H9 (cell line): ENCODE measurements at regions not wholly inside any gene's neighbourhood (a gene's known extent, or its start where the extent isn't known, plus 50 kb on each side); places are given as distances from the start of the nearest gene placed in this dataset.

Experiments
- DNase-seq: peaks from one replicate; pipeline ENCODE4 v3.0.0-alpha.2; 2017
- H2AFZ ChIP-seq: one replicate; pipeline ENCODE4 v1.6.1; 2013; ENCODE audit warnings: mild to moderate bottlenecking, low read length, control low read depth, moderate library complexity
- H2AK5ac ChIP-seq: 2 replicates; pipeline ENCODE4 v1.6.1; 2013; ENCODE audit warnings: low read length, control low read depth, mixed read lengths; ENCODE audit not compliant: insufficient read length
- H2BK120ac ChIP-seq: one replicate; pipeline ENCODE4 v1.6.1; 2013; ENCODE audit warnings: low read depth, mild to moderate bottlenecking, low read length, control low read depth, inconsistent platforms; ENCODE audit not compliant: poor library complexity, severe bottlenecking
- H2BK12ac ChIP-seq: 2 replicates; pipeline ENCODE4 v1.6.1; 2013; ENCODE audit warnings: low read length, control low read depth, mixed read lengths, low read depth; ENCODE audit not compliant: insufficient read length
- H2BK15ac ChIP-seq: 2 replicates; pipeline ENCODE4 v1.6.1; 2013; ENCODE audit warnings: low read depth, low read length, control low read depth
- H2BK20ac ChIP-seq: one replicate; pipeline ENCODE4 v1.6.1; 2013; ENCODE audit warnings: low read depth, mild to moderate bottlenecking, low read length, control low read depth, inconsistent platforms; ENCODE audit not compliant: poor library complexity, severe bottlenecking
- H2BK5ac ChIP-seq: 2 replicates; pipeline ENCODE4 v1.6.1; 2013; ENCODE audit warnings: low read length, control low read depth, mixed read lengths; ENCODE audit not compliant: insufficient read length
- H3K14ac ChIP-seq: 2 replicates; pipeline ENCODE4 v1.6.1; 2013; ENCODE audit warnings: low read length, control low read depth; ENCODE audit not compliant: insufficient read depth
- H3K18ac ChIP-seq: 2 replicates; pipeline ENCODE4 v1.6.1; 2013; ENCODE audit warnings: low read depth, mild to moderate bottlenecking, mixed read lengths, low read length, control low read depth; ENCODE audit not compliant: insufficient read length
- H3K23ac ChIP-seq: 2 replicates; pipeline ENCODE4 v1.6.1; 2013; ENCODE audit warnings: low read length, control low read depth, mixed read lengths, low read depth; ENCODE audit not compliant: insufficient read length
- H3K23me2 ChIP-seq: 2 replicates; pipeline ENCODE4 v1.6.1; 2013; ENCODE audit warnings: low read depth, mild to moderate bottlenecking, mixed read lengths, low read length, control low read depth; ENCODE audit not compliant: insufficient read length, poor library complexity, severe bottlenecking
- H3K27ac ChIP-seq: 2 replicates; pipeline ENCODE4 v1.5.1; 2013; ENCODE audit warnings: low read length, control low read depth, mixed read lengths, low read depth; ENCODE audit not compliant: insufficient read length
- H3K27me3 ChIP-seq: 2 replicates; pipeline ENCODE4 v1.6.1; 2013; ENCODE audit warnings: low read length, control low read depth, inconsistent platforms; ENCODE audit not compliant: insufficient read depth
- H3K4ac ChIP-seq: 2 replicates; pipeline ENCODE4 v1.6.1; 2013; ENCODE audit warnings: low read depth, mild to moderate bottlenecking, control low read depth, inconsistent platforms, low read length, moderate library complexity
- H3K4me1 ChIP-seq: 2 replicates; pipeline ENCODE4 v1.6.1; 2013; ENCODE audit warnings: low read length, control low read depth, inconsistent platforms; ENCODE audit not compliant: insufficient read depth
- H3K4me2 ChIP-seq: 2 replicates; pipeline ENCODE4 v1.6.1; 2013; ENCODE audit warnings: low read length, control low read depth, mixed read lengths; ENCODE audit not compliant: insufficient read length, insufficient read depth
- H3K56ac ChIP-seq: 2 replicates; pipeline ENCODE4 v1.6.1; 2013; ENCODE audit warnings: low read depth, mild to moderate bottlenecking, mixed read lengths, low read length, control low read depth; ENCODE audit not compliant: insufficient read length
- H3K79me1 ChIP-seq: 2 replicates; pipeline ENCODE4 v1.6.1; 2013; ENCODE audit warnings: low read depth, mild to moderate bottlenecking, moderate library complexity, low read length, control low read depth, inconsistent platforms; ENCODE audit not compliant: insufficient read depth, poor library complexity, severe bottlenecking
- H3K79me2 ChIP-seq: 2 replicates; pipeline ENCODE4 v1.6.1; 2013; ENCODE audit warnings: low read length, control low read depth, inconsistent platforms; ENCODE audit not compliant: insufficient read depth
- H3K9ac ChIP-seq: 2 replicates; pipeline ENCODE4 v1.6.1; 2013; ENCODE audit warnings: low read length, control low read depth, mixed read lengths; ENCODE audit not compliant: insufficient read length; ENCODE audit errors: extremely low read depth
- H3K9me3 ChIP-seq: one replicate; pipeline ENCODE4 v1.6.1; 2013; ENCODE audit warnings: low read depth, low read length, inconsistent platforms; ENCODE audit not compliant: control insufficient read depth
- H3T11ph ChIP-seq: one replicate; pipeline ENCODE4 v1.6.1; 2013; ENCODE audit warnings: mild to moderate bottlenecking, low read length, control low read depth, inconsistent platforms
- H4K20me1 ChIP-seq: one replicate; pipeline ENCODE4 v1.6.1; 2013; ENCODE audit not compliant: control insufficient read depth, insufficient read length, insufficient read depth
- H4K5ac ChIP-seq: 2 replicates; pipeline ENCODE4 v1.6.1; 2013; ENCODE audit warnings: low read depth, mild to moderate bottlenecking, mixed read lengths, low read length, control low read depth; ENCODE audit not compliant: insufficient read length
- H4K8ac ChIP-seq: replicated peaks from 2 replicates; pipeline ENCODE4 v1.6.1; 2013; ENCODE audit warnings: low read length, control low read depth, mixed read lengths, low read depth; ENCODE audit not compliant: insufficient read length
- H4K91ac ChIP-seq: 2 replicates; pipeline ENCODE4 v1.6.1; 2013; ENCODE audit warnings: low read depth, mild to moderate bottlenecking, moderate library complexity, mixed read lengths, low read length, control low read depth; ENCODE audit not compliant: insufficient read length
- H3K27ac Mint-ChIP-seq, 3 experiments: 2 replicates in 2 of 3; 3 replicates in 1 of 3; pipeline ENCODE4 v1.8.0; 2020 to 2021; ENCODE audit warnings: mixed read lengths in 3 of 3, mild to moderate bottlenecking in 1 of 3, moderate library complexity in 1 of 3
- H3K27me3 Mint-ChIP-seq: 2 replicates; pipeline ENCODE4 v1.8.0; 2021; ENCODE audit warnings: low read depth, mild to moderate bottlenecking, moderate library complexity, mixed read lengths
- H3K36me3 Mint-ChIP-seq, 3 experiments: 2 replicates in 2 of 3; 3 replicates in 1 of 3; pipeline ENCODE4 v1.8.0; 2020 to 2021; ENCODE audit warnings: low read depth in 3 of 3, mixed read lengths in 3 of 3; ENCODE audit not compliant: insufficient read depth in 1 of 3
- H3K4me1 Mint-ChIP-seq, 2 experiments: 2 replicates each; pipeline ENCODE4 v1.8.0; 2020; ENCODE audit warnings: mixed read lengths in 2 of 2
- H3K4me3 Mint-ChIP-seq, 2 experiments: 2 replicates in 1 of 2; 3 replicates in 1 of 2; pipeline ENCODE4 v1.8.0; 2020 to 2021; ENCODE audit warnings: mild to moderate bottlenecking in 2 of 2, mixed read lengths in 2 of 2, moderate library complexity in 1 of 2
- H3K9me3 Mint-ChIP-seq, 2 experiments: 2 replicates in 1 of 2; 3 replicates in 1 of 2; pipeline ENCODE4 v1.8.0; 2020; ENCODE audit warnings: mild to moderate bottlenecking in 2 of 2, mixed read lengths in 2 of 2, moderate library complexity in 1 of 2
- WGBS: extraction: QIAGEN DNeasy Blood & Tissue Kit; methylation state at CpG from one replicate; pipeline ENCODE4 v1.1.7; 2013; ENCODE audit warnings: missing lambda C conversion rate, low lambda C conversion rate, mixed read lengths; ENCODE audit not compliant: insufficient read length; ENCODE audit errors: extremely low coverage; 5-methylcytosine and 5-hydroxymethylcytosine counted together
- TF ChIP-seq, protein P1 (sequence below): fragments of 200-600 bp; sonication (generic); conservative IDR thresholded peaks from 3 replicates; pipeline ENCODE4 v1.8.0; 2021; ENCODE audit warnings: antibody characterized with exemption, mild to moderate bottlenecking

DNA sequence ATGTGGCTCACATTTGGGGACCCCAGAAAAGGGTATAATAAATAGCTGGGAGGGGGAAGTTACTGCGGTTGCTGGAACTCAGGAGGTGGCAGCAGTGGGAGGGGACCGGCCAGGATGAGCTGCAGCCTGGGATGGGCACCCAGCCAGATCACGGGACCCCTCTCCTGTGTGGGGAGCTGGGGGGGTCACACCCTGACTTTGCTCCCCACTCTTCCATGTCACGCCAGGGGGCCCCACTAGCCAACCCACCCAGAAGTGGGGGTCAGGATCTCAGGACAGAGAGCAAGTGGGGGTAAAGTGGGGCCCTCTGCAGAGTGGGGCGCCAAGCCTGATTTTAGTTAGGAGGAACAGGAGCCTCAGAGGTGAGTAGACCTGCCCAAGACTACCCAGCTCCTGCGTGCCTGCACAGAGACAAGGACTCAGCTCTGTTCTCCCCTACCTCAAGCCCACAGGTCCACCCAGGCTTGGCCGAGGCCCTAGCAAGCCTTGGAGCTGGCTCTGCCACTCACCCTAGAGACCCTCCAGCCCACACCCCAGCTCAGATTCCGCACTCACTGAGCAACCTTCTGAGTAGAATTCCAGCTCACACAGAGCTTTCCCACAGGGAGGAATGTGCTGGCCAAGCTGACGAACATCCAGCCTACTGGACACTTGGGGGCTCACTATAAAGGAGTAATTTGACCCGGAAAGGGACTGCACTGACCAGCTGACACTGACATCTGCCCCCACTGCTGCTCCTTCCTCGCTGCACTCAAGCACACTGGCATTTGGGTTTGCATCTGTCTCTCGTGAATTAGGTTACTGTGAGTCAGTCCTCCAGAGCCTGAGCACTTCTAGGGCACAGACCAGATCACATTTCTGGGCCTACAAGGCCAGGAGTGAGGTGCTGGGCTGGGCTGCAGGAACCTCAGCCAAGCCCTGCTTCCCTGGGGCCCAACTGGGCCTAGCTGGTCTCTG is 310.1 kb downstream of the C16orf95 start:
- peaks cover 2 to 10% (median 4%) of the 10 kb centered on the region in 3 experiments; a peak in 4 of 7 replicates for H3K36me3 Mint-ChIP-seq
- H4K5ac ChIP-seq, result no peak overlapping the region
- no peak for DNase-seq
- no peaks in the 10 kb centered on the region for H4K20me1 ChIP-seq
- H3K27ac Mint-ChIP-seq, result no peak overlapping the region
- TF ChIP-seq, protein P1, sequence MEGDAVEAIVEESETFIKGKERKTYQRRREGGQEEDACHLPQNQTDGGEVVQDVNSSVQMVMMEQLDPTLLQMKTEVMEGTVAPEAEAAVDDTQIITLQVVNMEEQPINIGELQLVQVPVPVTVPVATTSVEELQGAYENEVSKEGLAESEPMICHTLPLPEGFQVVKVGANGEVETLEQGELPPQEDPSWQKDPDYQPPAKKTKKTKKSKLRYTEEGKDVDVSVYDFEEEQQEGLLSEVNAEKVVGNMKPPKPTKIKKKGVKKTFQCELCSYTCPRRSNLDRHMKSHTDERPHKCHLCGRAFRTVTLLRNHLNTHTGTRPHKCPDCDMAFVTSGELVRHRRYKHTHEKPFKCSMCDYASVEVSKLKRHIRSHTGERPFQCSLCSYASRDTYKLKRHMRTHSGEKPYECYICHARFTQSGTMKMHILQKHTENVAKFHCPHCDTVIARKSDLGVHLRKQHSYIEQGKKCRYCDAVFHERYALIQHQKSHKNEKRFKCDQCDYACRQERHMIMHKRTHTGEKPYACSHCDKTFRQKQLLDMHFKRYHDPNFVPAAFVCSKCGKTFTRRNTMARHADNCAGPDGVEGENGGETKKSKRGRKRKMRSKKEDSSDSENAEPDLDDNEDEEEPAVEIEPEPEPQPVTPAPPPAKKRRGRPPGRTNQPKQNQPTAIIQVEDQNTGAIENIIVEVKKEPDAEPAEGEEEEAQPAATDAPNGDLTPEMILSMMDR, result no peak
- no peak overlapping the region for H2AK5ac ChIP-seq
- H3K23ac ChIP-seq, result no peak overlapping the region
- no peak overlapping the region for H2BK20ac ChIP-seq
- peaks cover 8% of the 10 kb centered on the region for H3K27me3 Mint-ChIP-seq
- H3K79me1 ChIP-seq, result no peaks in the 10 kb centered on the region
- H4K8ac ChIP-seq, result no peak overlapping the region
- H2BK120ac ChIP-seq, result no peak overlapping the region
- H3K18ac ChIP-seq, result no peak overlapping the region
- H3K14ac ChIP-seq, result no peak overlapping the region; the same call in 1 of the 2 replicates
- no peaks in the 10 kb centered on the region for H3K79me2 ChIP-seq
- H2BK5ac ChIP-seq, result no peak overlapping the region
- H3K27me3 ChIP-seq, result no peaks in the 10 kb centered on the region
- H3K4me3 Mint-ChIP-seq, result no peak overlapping the region
- H2BK15ac ChIP-seq, result no peak overlapping the region
- H3K56ac ChIP-seq, result no peak overlapping the region
- no peaks in the 10 kb centered on the region for H3K23me2 ChIP-seq
- H3T11ph ChIP-seq, result no peak overlapping the region
- H2AFZ ChIP-seq, result no peak overlapping the region
- no CpG with 5 or more reads among the region's 12 CpGs for WGBS
- H3K4me1 ChIP-seq, result no peaks in the 10 kb centered on the region
- H3K9me3 Mint-ChIP-seq, result peaks cover 13 to 14% of the 10 kb centered on the region in 2 experiments
- H4K91ac ChIP-seq, result no peak overlapping the region
- no peaks in the 10 kb centered on the region for H3K4me1 Mint-ChIP-seq
- H3K9me3 ChIP-seq, result no peaks in the 10 kb centered on the region
- no peak overlapping the region for H3K27ac ChIP-seq
- H2BK12ac ChIP-seq, result no peak overlapping the region
- no peak overlapping the region for H3K9ac ChIP-seq
- no peak overlapping the region for H3K4ac ChIP-seq
- no peak overlapping the region for H3K4me2 ChIP-seq
